ENCODE measurements at regions not wholly inside any gene's neighbourhood (a gene's known extent, or its start where the extent isn't known, plus 50 kb on each side); places are given as distances from the start of the nearest gene placed in this dataset.

GRCh38 chr22:49332691-49333090, 495.0 kb downstream of the BRD1 start:
- TF ChIP-seq, protein P1, sequence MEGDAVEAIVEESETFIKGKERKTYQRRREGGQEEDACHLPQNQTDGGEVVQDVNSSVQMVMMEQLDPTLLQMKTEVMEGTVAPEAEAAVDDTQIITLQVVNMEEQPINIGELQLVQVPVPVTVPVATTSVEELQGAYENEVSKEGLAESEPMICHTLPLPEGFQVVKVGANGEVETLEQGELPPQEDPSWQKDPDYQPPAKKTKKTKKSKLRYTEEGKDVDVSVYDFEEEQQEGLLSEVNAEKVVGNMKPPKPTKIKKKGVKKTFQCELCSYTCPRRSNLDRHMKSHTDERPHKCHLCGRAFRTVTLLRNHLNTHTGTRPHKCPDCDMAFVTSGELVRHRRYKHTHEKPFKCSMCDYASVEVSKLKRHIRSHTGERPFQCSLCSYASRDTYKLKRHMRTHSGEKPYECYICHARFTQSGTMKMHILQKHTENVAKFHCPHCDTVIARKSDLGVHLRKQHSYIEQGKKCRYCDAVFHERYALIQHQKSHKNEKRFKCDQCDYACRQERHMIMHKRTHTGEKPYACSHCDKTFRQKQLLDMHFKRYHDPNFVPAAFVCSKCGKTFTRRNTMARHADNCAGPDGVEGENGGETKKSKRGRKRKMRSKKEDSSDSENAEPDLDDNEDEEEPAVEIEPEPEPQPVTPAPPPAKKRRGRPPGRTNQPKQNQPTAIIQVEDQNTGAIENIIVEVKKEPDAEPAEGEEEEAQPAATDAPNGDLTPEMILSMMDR (conservative IDR thresholded peaks at IDR 0.05; ENCODE audit: low read length): no peak
- TF ChIP-seq EZH2phosphoT487 (IDR thresholded peaks at IDR 0.05; ENCODE audit: borderline replicate concordance): no peak
